BJ (cell line): ENCODE measurements at regions not wholly inside any gene's neighbourhood (a gene's known extent, or its start where the extent isn't known, plus 50 kb on each side); places are given as distances from the start of the nearest gene placed in this dataset.

Source experiments
- CTCF ChIA-PET: fragments of 350-600 bp; formaldehyde crosslinking; extraction: SDS; loops from one replicate; lab custom pipeline; 2021; ENCODE audit warnings: antibody characterized with exemption, inconsistent platforms; lab: Yijun Ruan, JAX
- POLR2A ChIA-PET: fragments of 300-600 bp; sonication (Branson Sonifier 250); formaldehyde crosslinking; extraction: SDS; loops from one replicate; lab custom pipeline; 2021; ENCODE audit warnings: antibody characterized with exemption; lab: Charles Lee
- DNase-seq: peaks from one replicate; pipeline ENCODE4 v3.0.0-alpha.2; 2011; ENCODE audit warnings: low read depth
- H3K27me3 ChIP-seq: 2 replicates; pipeline ENCODE4 v1.6.0; 2011; ENCODE audit warnings: low read length; ENCODE audit not compliant: control insufficient read depth, insufficient read depth
- H3K36me3 ChIP-seq: 2 replicates; pipeline ENCODE4 v1.5.1; 2011; ENCODE audit warnings: low read length; ENCODE audit not compliant: control insufficient read depth, insufficient read depth
- H3K4me3 ChIP-seq: 2 replicates; pipeline ENCODE4 v1.5.1; 2011; ENCODE audit warnings: low read depth, mild to moderate bottlenecking, control low read depth, low read length
- TF ChIP-seq, protein P1 (sequence below): IDR thresholded peaks from 2 replicates; pipeline ENCODE4 v1.5.1; 2011; ENCODE audit warnings: low read depth, mild to moderate bottlenecking, control low read depth, inconsistent platforms, low read length, moderate library complexity; ENCODE audit not compliant: insufficient read depth

DNA sequence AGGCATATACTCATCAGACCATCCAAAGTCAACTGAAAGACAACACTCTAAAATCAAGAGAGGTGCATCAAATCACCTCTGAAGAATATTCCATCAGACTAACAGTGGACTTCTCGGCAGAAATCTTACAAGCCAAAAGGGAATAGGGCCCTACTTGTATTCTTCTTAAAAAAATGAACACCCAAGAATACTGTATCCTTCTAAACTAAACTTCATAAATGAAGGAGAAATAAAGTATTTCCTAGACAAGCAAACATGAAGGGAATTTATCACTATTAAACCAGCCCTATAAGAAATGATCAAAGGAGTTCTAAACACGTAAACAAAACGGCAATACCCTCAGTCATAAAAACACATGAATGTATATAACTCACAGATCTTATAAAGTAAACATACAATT, 141.2 kb downstream of the CXXC4 start:
- TF ChIP-seq, protein P1, sequence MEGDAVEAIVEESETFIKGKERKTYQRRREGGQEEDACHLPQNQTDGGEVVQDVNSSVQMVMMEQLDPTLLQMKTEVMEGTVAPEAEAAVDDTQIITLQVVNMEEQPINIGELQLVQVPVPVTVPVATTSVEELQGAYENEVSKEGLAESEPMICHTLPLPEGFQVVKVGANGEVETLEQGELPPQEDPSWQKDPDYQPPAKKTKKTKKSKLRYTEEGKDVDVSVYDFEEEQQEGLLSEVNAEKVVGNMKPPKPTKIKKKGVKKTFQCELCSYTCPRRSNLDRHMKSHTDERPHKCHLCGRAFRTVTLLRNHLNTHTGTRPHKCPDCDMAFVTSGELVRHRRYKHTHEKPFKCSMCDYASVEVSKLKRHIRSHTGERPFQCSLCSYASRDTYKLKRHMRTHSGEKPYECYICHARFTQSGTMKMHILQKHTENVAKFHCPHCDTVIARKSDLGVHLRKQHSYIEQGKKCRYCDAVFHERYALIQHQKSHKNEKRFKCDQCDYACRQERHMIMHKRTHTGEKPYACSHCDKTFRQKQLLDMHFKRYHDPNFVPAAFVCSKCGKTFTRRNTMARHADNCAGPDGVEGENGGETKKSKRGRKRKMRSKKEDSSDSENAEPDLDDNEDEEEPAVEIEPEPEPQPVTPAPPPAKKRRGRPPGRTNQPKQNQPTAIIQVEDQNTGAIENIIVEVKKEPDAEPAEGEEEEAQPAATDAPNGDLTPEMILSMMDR, result no peak
- no peaks in the 10 kb centered on the region for H3K36me3 ChIP-seq
- H3K4me3 ChIP-seq, result no peak overlapping the region
- ChIA-PET POLR2A (no interaction called here), CTCF (no interaction called here)
- no peaks in the 10 kb centered on the region for H3K27me3 ChIP-seq
- no peak for DNase-seq

GRCh38 chr4:104352211-104352610, 142.5 kb downstream of the CXXC4 start:
- CTCF ChIA-PET, result no interaction called here
- no peak overlapping the region for H3K4me3 ChIP-seq
- no peaks in the 10 kb centered on the region for H3K36me3 ChIP-seq
- no peak for DNase-seq
- POLR2A ChIA-PET, result no interaction called here
- H3K27me3 ChIP-seq, result no peaks in the 10 kb centered on the region
- TF ChIP-seq, protein P1, result no peak

GRCh38 chr4:104351706-104352105, 143.0 kb downstream of the CXXC4 start:
- no peaks in the 10 kb centered on the region for H3K27me3 ChIP-seq
- H3K4me3 ChIP-seq, result no peak overlapping the region
- TF ChIP-seq, protein P1, result no peak
- no peak for DNase-seq
- H3K36me3 ChIP-seq, result no peaks in the 10 kb centered on the region
- ChIA-PET POLR2A (no interaction called here), CTCF (no interaction called here)

DNA sequence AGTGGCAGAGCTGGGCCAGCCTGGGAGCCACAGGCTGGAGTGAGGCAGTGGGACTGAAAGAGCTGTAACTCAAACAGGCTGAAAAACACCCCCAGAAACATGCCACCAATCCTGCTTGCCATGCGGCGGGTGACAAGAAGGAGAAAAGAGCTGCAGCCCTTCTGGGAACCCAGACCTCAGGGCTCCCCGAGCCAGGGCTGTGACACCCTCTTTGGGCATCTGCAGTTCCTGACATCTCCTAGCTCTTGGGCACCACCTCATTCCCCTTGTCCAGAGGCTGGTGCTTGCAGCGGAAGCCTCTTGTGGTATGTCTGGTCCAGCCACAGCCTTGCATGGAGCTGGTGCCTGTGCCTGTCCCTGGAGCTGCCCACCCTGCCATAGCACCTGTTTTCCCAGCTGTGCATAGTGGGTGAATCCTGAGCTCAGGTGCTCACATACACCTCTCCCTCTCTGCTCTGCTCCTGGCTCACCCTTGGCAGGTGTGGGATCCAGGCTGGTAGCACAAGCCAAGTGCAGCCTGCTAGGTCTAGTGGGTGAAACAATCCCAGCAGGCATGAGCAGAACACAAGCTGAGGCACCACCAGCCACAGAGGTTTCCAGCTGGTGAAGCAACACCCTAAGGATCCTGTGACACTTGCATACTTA, 149.0 kb downstream of the CXXC4 start:
- TF ChIP-seq, protein P1, result no peak
- no peak for DNase-seq
- ChIA-PET POLR2A (no interaction called here), CTCF (no interaction called here)
- Histone ChIP-seq H3K27me3 (no peaks in the 10 kb centered on the region), H3K4me3 (no peak overlapping the region), H3K36me3 (no peaks in the 10 kb centered on the region)

GRCh38 chr4:104344342-104344980, 150.2 kb downstream of the CXXC4 start:
- Histone ChIP-seq H3K4me3 (no peak overlapping the region), H3K36me3 (no peaks in the 10 kb centered on the region), H3K27me3 (no peaks in the 10 kb centered on the region)
- TF ChIP-seq, protein P1, result no peak
- CTCF ChIA-PET, result no interaction called here
- POLR2A ChIA-PET, result no interaction called here
- no peak for DNase-seq
